H54 (cell line): ENCODE measurements at regions not wholly inside any gene's neighbourhood (a gene's known extent, or its start where the extent isn't known, plus 50 kb on each side); places are given as distances from the start of the nearest gene placed in this dataset.

ENCODE experiments used
- DNase-seq: peaks from one replicate; pipeline ENCODE4 v3.0.0; 2011; ENCODE audit warnings: low spot score, mixed read lengths; ENCODE audit not compliant: insufficient read length
- FAIRE-seq: peaks from 3 replicates; lab custom pipeline; 2011; peaks lifted over from hg19 to GRCh38; lab: Jason Lieb, UNC
- POLR2A ChIP-seq: IDR thresholded peaks from 2 replicates; pipeline ENCODE4 v1.6.1; 2011; ENCODE audit warnings: low read depth, mild to moderate bottlenecking, low read length

- FAIRE-seq: no peak
- TF ChIP-seq POLR2A: no peak
Observed at GRCh38 chr21:27719226-27719625, 752.3 kb upstream of the ADAMTS5 start.

GRCh38 chr21:27715131-27715530, 748.2 kb upstream of the ADAMTS5 start:
- TF ChIP-seq POLR2A: no peak
- FAIRE-seq (no peak), DNase-seq (no peak)

More at GRCh38 chr21:27719226-27719625, 752.3 kb upstream of the ADAMTS5 start:
- no peak for DNase-seq

GRCh38 chr21:27713154-27714109, 746.5 kb upstream of the ADAMTS5 start:
- no peak for FAIRE-seq
- no peak for TF ChIP-seq POLR2A

GRCh38 chr21:27704567-27705166, 737.8 kb upstream of the ADAMTS5 start:
- no peak for FAIRE-seq
- DNase-seq: no peak
- TF ChIP-seq POLR2A: no peak

More at GRCh38 chr21:27713154-27714109, 746.5 kb upstream of the ADAMTS5 start:
- no peak for DNase-seq

GRCh38 chr21:27703791-27704190, 736.9 kb upstream of the ADAMTS5 start:
- DNase-seq: no peak
- no peak for TF ChIP-seq POLR2A
- no peak for FAIRE-seq

DNA sequence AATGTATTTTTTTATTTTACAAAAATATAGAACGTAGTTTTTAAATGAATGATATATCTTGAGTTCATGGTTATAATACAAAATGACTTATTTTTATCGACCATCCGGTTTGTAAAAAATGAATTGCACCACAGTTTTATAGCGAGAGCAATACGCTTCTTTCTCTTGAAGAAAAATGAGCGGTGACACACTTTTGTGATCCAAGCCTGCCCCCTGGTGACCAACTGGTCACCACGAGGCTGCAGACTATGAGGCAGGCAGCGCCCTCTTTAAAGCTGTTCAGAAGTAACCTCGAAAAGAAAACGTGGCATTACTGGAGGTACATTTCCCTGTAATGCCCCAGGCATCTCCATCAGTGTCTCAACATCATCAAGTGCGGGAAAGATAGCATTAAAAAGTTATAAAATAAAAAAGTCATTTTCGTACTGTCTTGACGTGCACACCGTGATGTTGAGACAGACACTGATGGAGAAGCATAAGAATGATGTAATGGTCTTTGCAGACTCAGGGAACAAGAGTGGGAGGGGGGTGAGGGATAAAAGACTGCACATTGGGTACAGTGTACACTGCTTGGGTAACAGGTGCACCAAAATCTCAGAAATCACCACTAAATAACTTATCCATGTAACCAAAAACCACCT, 734.2 kb upstream of the ADAMTS5 start:
- DNase-seq (peak; percentile 47), FAIRE-seq (peak; percentile 91)
- no peak for TF ChIP-seq POLR2A

- TF ChIP-seq POLR2A: no peak
Observed at GRCh38 chr21:27695246-27695645, 728.4 kb upstream of the ADAMTS5 start.

DNA sequence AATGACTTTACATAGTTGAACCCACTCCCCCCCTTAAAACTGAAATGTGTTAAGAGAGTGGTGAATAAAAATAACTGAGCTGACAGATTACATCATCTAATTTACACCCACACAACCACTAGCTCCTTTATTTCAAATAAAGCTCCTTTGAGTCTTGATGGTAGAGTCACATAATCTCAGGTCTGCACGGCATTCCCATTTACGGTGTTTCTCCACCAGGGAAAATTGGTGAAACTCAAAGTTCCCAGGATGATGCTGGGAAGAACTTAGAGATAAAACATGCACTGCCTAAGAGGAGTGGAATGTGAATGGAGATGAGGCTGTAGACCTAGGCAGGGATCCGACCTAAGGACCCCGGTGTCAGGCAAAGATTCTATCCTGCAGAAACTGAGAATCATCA, 727.8 kb upstream of the ADAMTS5 start:
- TF ChIP-seq POLR2A: no peak
- DNase-seq (no peak), FAIRE-seq (peak; percentile 50)

More at GRCh38 chr21:27695246-27695645, 728.4 kb upstream of the ADAMTS5 start:
- DNase-seq: no peak
- FAIRE-seq: no peak

DNA sequence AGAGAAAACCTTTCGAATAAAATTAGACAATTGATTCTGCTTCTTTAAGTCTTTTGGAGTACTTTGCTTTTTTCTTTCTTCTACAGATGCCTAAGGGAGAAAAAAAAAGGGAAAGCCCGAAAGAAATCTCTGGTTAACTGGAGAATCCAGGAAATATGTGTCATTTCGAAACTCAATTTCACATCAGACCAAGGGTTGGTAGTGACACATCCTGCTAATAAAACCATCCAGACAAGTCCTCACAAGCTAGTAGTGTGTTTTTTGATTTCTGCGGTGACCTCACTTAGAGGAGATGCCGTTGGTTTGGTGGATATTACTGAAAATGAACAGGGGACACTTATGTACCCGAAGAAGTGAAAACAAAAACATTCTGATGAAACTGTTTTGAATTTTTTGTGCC, 726.5 kb upstream of the ADAMTS5 start:
- no peak for TF ChIP-seq POLR2A
- DNase-seq: peak; percentile 15
- peak; percentile 90 for FAIRE-seq

- FAIRE-seq: no peak
- no peak for TF ChIP-seq POLR2A
- DNase-seq: no peak
Observed at GRCh38 chr21:27691516-27691915, 724.6 kb upstream of the ADAMTS5 start.

DNA sequence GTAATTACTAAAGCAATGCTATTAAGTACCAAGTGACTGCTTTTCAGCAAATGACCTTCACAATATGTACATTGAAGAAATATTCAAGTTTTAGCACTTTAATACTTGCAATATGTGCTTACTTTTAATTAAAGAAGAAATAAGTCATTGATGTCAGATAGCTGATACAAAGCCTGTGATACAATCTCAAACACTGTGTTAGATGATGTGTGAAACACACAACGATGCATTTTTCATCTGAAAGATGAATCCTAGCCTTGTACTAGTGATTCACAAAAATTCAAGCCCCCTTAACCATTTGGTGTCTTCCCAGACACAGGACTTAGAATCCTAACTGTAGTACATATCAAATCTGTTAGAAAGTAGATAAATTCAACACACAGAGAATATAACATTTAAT, 724.1 kb upstream of the ADAMTS5 start:
- no peak for TF ChIP-seq POLR2A
- no peak for FAIRE-seq
- no peak for DNase-seq

GRCh38 chr21:27690426-27690825, 723.5 kb upstream of the ADAMTS5 start:
- DNase-seq (no peak), FAIRE-seq (no peak)
- TF ChIP-seq POLR2A: no peak

- DNase-seq (no peak), FAIRE-seq (no peak)
- TF ChIP-seq POLR2A: no peak
Observed at GRCh38 chr21:27688773-27689172, 721.9 kb upstream of the ADAMTS5 start.

GRCh38 chr21:27683292-27683691, 716.4 kb upstream of the ADAMTS5 start:
- DNase-seq (no peak), FAIRE-seq (no peak)
- TF ChIP-seq POLR2A: no peak

GRCh38 chr21:27681841-27682240, 715.0 kb upstream of the ADAMTS5 start:
- no peak for DNase-seq
- no peak for TF ChIP-seq POLR2A
- peak; percentile 91 for FAIRE-seq
